ENCODE measurements at regions not wholly inside any gene's neighbourhood (a gene's known extent, or its start where the extent isn't known, plus 50 kb on each side); places are given as distances from the start of the nearest gene placed in this dataset.

GRCh38 chr9:105828171-105828570, 133.8 kb downstream of the TMEM38B start:
- H3K9me3 ChIP-seq (ENCODE audit: control insufficient read depth in 4 of 4, insufficient read depth in 3 of 4, low read length in 3 of 4): peaks cover 0 to 4% (median under 1%) of the 10 kb centered on the region in 4 donors
- no peak overlapping the region for H3K27ac ChIP-seq (ENCODE audit: low read depth in 1 of 2, low read length in 1 of 2)
- no peak for TF ChIP-seq CTCF (IDR thresholded peaks at IDR 0.05; ENCODE audit: control extremely low read depth, extremely low read depth)
- DNase-seq (no peak), ATAC-seq (ENCODE audit: insufficient read depth, low FRiP score) (no peak)
- no peak overlapping the region for H3K4me3 ChIP-seq
- no peak overlapping the region for H3K9ac ChIP-seq (ENCODE audit: insufficient read depth in 1 of 2, low read length in 2 of 2)
- H3K36me3 ChIP-seq (ENCODE audit: control insufficient read depth in 4 of 4, insufficient read depth in 4 of 4, low read length in 4 of 4): no peaks in the 10 kb centered on the region
- WGBS, 2 donors: 95 to 97% methylated on average over 2 of the region's 2 CpGs
- H3K27me3 ChIP-seq (ENCODE audit: control insufficient read depth in 3 of 3, insufficient read depth in 3 of 3, low read length in 2 of 3): no peaks in the 10 kb centered on the region
- no peaks in the 10 kb centered on the region for H3K4me1 ChIP-seq (ENCODE audit: control insufficient read depth in 5 of 5, insufficient read depth in 5 of 5, low read length in 5 of 5)

GRCh38 chr9:105828596-105829213, 134.4 kb downstream of the TMEM38B start:
- Histone ChIP-seq H3K27me3 (ENCODE audit: control insufficient read depth in 3 of 3, insufficient read depth in 3 of 3, low read length in 2 of 3) (no peaks in the 10 kb centered on the region), H3K9ac (ENCODE audit: insufficient read depth in 1 of 2, low read length in 2 of 2) (no peak overlapping the region), H3K4me3 (no peak overlapping the region), H3K4me1 (ENCODE audit: control insufficient read depth in 5 of 5, insufficient read depth in 5 of 5, low read length in 5 of 5) (no peaks in the 10 kb centered on the region), H3K27ac (ENCODE audit: low read depth in 1 of 2, low read length in 1 of 2) (no peak overlapping the region), H3K9me3 (ENCODE audit: control insufficient read depth in 4 of 4, insufficient read depth in 3 of 4, low read length in 3 of 4) (peaks cover 0 to 2% (median under 1%) of the 10 kb centered on the region in 4 donors), H3K36me3 (ENCODE audit: control insufficient read depth in 4 of 4, insufficient read depth in 4 of 4, low read length in 4 of 4) (no peaks in the 10 kb centered on the region)
- no peak for DNase-seq
- ATAC-seq (ENCODE audit: insufficient read depth, low FRiP score): no peak
- TF ChIP-seq CTCF (IDR thresholded peaks at IDR 0.05; ENCODE audit: control extremely low read depth, extremely low read depth): no peak
- 0 to 83% methylated on average over 1 of the region's 1 CpG for WGBS, 2 donors

- WGBS, 2 donors: 77 to 94% methylated on average over 1 of the region's 1 CpG
- no peaks in the 10 kb centered on the region for H3K27me3 ChIP-seq (ENCODE audit: control insufficient read depth in 3 of 3, insufficient read depth in 3 of 3, low read length in 2 of 3)
- no peaks in the 10 kb centered on the region for H3K36me3 ChIP-seq (ENCODE audit: control insufficient read depth in 4 of 4, insufficient read depth in 4 of 4, low read length in 4 of 4)
- no peak overlapping the region for H3K4me3 ChIP-seq
- H3K9me3 ChIP-seq (ENCODE audit: control insufficient read depth in 4 of 4, insufficient read depth in 3 of 4, low read length in 3 of 4): no peaks in the 10 kb centered on the region
- no peak for TF ChIP-seq CTCF (IDR thresholded peaks at IDR 0.05; ENCODE audit: control extremely low read depth, extremely low read depth)
- no peak for DNase-seq
- no peak overlapping the region for H3K9ac ChIP-seq (ENCODE audit: insufficient read depth in 1 of 2, low read length in 2 of 2)
- no peak overlapping the region for H3K27ac ChIP-seq (ENCODE audit: low read depth in 1 of 2, low read length in 1 of 2)
- no peaks in the 10 kb centered on the region for H3K4me1 ChIP-seq (ENCODE audit: control insufficient read depth in 5 of 5, insufficient read depth in 5 of 5, low read length in 5 of 5)
- ATAC-seq (ENCODE audit: insufficient read depth, low FRiP score): no peak
Measured at GRCh38 chr9:105830461-105830860, 136.1 kb downstream of the TMEM38B start.
